DND-41 (cell line): ENCODE measurements at regions not wholly inside any gene's neighbourhood (a gene's known extent, or its start where the extent isn't known, plus 50 kb on each side); places are given as distances from the start of the nearest gene placed in this dataset.

Experiments
- ATAC-seq: fragments of 200-7000 bp; cut with Tn5 transposase; 3 replicates; pipeline ENCODE4 v1.9.1; 2021; ENCODE audit warnings: low read depth; ENCODE audit not compliant: insufficient read depth
- DNase-seq: peaks from one replicate; pipeline ENCODE4 v3.0.0-alpha.2; 2020
- H2AFZ ChIP-seq: 2 replicates; pipeline ENCODE4 v1.6.0; 2012; ENCODE audit warnings: low read depth, low read length
- H3K27ac ChIP-seq: 2 replicates; pipeline ENCODE4 v1.5.1; 2012; ENCODE audit warnings: low read length, inconsistent platforms
- H3K27me3 ChIP-seq: fragments of 200-600 bp; sonication (generic); 2 replicates; pipeline ENCODE4 v1.6.0; 2012; ENCODE audit warnings: low read length, mild to moderate bottlenecking, inconsistent platforms; ENCODE audit not compliant: insufficient read depth, poor library complexity
- H3K36me3 ChIP-seq: 2 replicates; pipeline ENCODE4 v1.5.1; 2012; ENCODE audit warnings: low read length, inconsistent platforms; ENCODE audit not compliant: insufficient read depth
- H3K4me1 ChIP-seq: 2 replicates; pipeline ENCODE4 v1.5.1; 2012; ENCODE audit warnings: mild to moderate bottlenecking, low read length; ENCODE audit not compliant: insufficient read depth
- H3K4me2 ChIP-seq: 2 replicates; pipeline ENCODE4 v1.6.0; 2012; ENCODE audit warnings: mild to moderate bottlenecking, moderate library complexity, low read length, inconsistent platforms; ENCODE audit not compliant: insufficient read depth
- H3K4me3 ChIP-seq, 2 experiments: fragments of 200-600 bp in 1 of 2; shearing (Covaris generic) in 1 of 2; 2 replicates each; pipeline ENCODE4 v1.5.1; 2012 to 2016; ENCODE audit warnings: inconsistent platforms in 2 of 2, low read length in 2 of 2, mild to moderate bottlenecking in 2 of 2, low read depth in 1 of 2, moderate library complexity in 1 of 2
- H3K79me2 ChIP-seq: 2 replicates; pipeline ENCODE4 v1.6.0; 2012; ENCODE audit warnings: low read length, inconsistent platforms; ENCODE audit not compliant: insufficient read depth
- H3K9ac ChIP-seq: 2 replicates; pipeline ENCODE4 v1.6.0; 2012; ENCODE audit warnings: low read depth, mild to moderate bottlenecking, inconsistent platforms, low read length, moderate library complexity
- H3K9me3 ChIP-seq: 2 replicates; pipeline ENCODE4 v1.5.1; 2012; ENCODE audit warnings: low read length, moderate library complexity, mild to moderate bottlenecking, inconsistent platforms; ENCODE audit not compliant: insufficient read depth, severe bottlenecking
- H4K20me1 ChIP-seq: 2 replicates; pipeline ENCODE4 v1.6.0; 2012; ENCODE audit warnings: low read length; ENCODE audit not compliant: insufficient read depth
- EZH2 ChIP-seq: IDR thresholded peaks from 3 replicates; pipeline ENCODE4 v1.6.1; 2012; ENCODE audit warnings: borderline replicate concordance, low read depth, mild to moderate bottlenecking, moderate library complexity, low read length, inconsistent platforms; ENCODE audit not compliant: severe bottlenecking
- TF ChIP-seq, protein P1 (sequence below): IDR thresholded peaks from 2 replicates; pipeline ENCODE4 v1.5.1; 2012; ENCODE audit warnings: borderline replicate concordance, low read length, moderate library complexity, mild to moderate bottlenecking; ENCODE audit not compliant: poor library complexity, severe bottlenecking; ENCODE audit errors: extremely low read depth

DNA sequence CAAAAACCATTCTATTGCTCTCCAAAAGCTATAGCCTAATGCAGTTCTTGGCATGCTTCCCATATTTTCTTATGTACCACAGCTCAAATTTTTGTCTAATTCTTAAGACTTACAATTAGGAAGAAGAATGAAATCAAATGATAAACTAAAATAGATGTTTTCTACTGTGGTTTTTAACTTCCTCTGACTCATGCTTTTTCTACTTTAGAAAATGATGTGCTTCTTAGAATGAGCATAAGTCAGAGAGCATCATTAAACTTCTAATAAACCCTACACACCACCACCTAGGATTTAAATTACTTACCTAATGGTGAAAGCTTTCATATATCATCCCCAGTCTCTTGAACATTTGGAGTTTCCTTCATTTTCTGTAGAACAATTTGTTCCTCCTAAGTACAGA is 217.0 kb upstream of the NDST3 start:
- H3K27me3 ChIP-seq = no peaks in the 10 kb centered on the region
- H3K36me3 ChIP-seq = no peaks in the 10 kb centered on the region
- no peak overlapping the region for H3K4me3 ChIP-seq
- peaks cover 24% of the 10 kb centered on the region for H3K4me1 ChIP-seq
- no peak overlapping the region for H2AFZ ChIP-seq
- H3K9ac ChIP-seq = no peak overlapping the region
- H3K4me2 ChIP-seq = peak overlapping the region; percentile 31; the same call in 1 of the 2 replicates
- ATAC-seq (peak; percentile 93), DNase-seq (no peak)
- H3K27ac ChIP-seq = 0 out of 2 replicates have a peak overlapping the region, but pooled peaks have one; percentile 14
- no peaks in the 10 kb centered on the region for H3K9me3 ChIP-seq
- H4K20me1 ChIP-seq = no peaks in the 10 kb centered on the region
- TF ChIP-seq EZH2 = no peak
- TF ChIP-seq, protein P1, sequence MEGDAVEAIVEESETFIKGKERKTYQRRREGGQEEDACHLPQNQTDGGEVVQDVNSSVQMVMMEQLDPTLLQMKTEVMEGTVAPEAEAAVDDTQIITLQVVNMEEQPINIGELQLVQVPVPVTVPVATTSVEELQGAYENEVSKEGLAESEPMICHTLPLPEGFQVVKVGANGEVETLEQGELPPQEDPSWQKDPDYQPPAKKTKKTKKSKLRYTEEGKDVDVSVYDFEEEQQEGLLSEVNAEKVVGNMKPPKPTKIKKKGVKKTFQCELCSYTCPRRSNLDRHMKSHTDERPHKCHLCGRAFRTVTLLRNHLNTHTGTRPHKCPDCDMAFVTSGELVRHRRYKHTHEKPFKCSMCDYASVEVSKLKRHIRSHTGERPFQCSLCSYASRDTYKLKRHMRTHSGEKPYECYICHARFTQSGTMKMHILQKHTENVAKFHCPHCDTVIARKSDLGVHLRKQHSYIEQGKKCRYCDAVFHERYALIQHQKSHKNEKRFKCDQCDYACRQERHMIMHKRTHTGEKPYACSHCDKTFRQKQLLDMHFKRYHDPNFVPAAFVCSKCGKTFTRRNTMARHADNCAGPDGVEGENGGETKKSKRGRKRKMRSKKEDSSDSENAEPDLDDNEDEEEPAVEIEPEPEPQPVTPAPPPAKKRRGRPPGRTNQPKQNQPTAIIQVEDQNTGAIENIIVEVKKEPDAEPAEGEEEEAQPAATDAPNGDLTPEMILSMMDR = no peak
- no peaks in the 10 kb centered on the region for H3K79me2 ChIP-seq

DNA sequence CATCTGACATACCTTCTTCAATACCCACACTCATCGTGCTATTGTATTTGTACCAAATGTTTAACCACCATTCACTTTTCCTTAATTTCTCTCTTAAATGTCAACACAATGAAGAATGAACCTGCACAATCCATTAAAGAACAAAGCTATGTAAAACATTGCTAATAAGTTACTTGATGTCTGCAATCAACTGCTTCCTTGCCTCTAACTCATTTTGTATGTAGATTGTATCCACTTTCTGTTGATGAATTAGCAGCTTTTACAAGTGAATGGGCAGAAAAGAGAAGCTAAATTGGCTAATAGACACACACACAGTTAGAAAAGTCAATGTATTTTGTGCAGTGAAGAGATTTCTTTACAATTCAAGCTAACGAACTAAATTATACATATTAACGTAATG is 212.5 kb upstream of the NDST3 start:
- H3K4me2 ChIP-seq = no peak overlapping the region
- no peak for TF ChIP-seq EZH2
- TF ChIP-seq, protein P1 = no peak

GRCh38 chr4:117823388-117823787 is 210.9 kb upstream of the NDST3 start:
- H2AFZ ChIP-seq = no peak overlapping the region
- no peak overlapping the region for H3K4me2 ChIP-seq
- H4K20me1 ChIP-seq = no peaks in the 10 kb centered on the region
- ATAC-seq (no peak), DNase-seq (no peak)
- H3K4me1 ChIP-seq = no peaks in the 10 kb centered on the region
- peaks cover 7% of the 10 kb centered on the region for H3K9me3 ChIP-seq
- H3K27ac ChIP-seq = no peak overlapping the region
- H3K36me3 ChIP-seq = no peaks in the 10 kb centered on the region
- H3K79me2 ChIP-seq = no peaks in the 10 kb centered on the region
- TF ChIP-seq, protein P1 = no peak
- TF ChIP-seq EZH2 = no peak
- H3K27me3 ChIP-seq = no peaks in the 10 kb centered on the region
- H3K9ac ChIP-seq = no peak overlapping the region
- no peak overlapping the region for H3K4me3 ChIP-seq

More for the DNA sequence above, 212.5 kb upstream of the NDST3 start:
- Histone ChIP-seq H2AFZ (0 out of 2 replicates have a peak overlapping the region, but pooled peaks have one; percentile 24), H3K9ac (no peak overlapping the region), H3K27ac (no peak overlapping the region), H4K20me1 (no peaks in the 10 kb centered on the region), H3K36me3 (no peaks in the 10 kb centered on the region), H3K79me2 (no peaks in the 10 kb centered on the region), H3K27me3 (no peaks in the 10 kb centered on the region), H3K9me3 (peaks cover 7% of the 10 kb centered on the region), H3K4me3 (no peak overlapping the region), H3K4me1 (peaks cover 14% of the 10 kb centered on the region)
- DNase-seq (no peak), ATAC-seq (no peak)

DNA sequence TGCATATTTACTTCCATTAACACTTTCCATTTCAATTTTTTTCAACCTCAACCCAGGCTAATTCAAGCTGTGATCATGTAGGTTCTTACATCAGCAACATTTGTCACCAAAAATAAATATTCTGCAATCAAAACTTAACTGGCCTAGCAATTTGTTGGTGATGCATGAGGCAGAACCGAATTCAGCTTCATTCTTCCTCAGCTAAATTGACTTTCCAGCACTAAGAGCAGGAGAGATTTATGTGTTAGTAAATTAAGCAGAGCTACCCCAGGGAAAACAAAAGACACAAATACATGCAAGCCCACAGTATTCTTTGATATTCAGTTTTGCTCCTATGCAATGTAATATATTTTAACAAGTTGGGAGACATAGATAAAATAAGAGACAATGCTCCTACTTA is 208.7 kb upstream of the NDST3 start:
- H2AFZ ChIP-seq = no peak overlapping the region
- no peaks in the 10 kb centered on the region for H3K4me1 ChIP-seq
- no peaks in the 10 kb centered on the region for H3K36me3 ChIP-seq
- ATAC-seq = no peak
- no peak overlapping the region for H3K27ac ChIP-seq
- no peak overlapping the region for H3K4me3 ChIP-seq
- no peaks in the 10 kb centered on the region for H3K79me2 ChIP-seq
- no peak for DNase-seq
- no peak for TF ChIP-seq EZH2
- TF ChIP-seq, protein P1 = no peak
- no peak overlapping the region for H3K4me2 ChIP-seq
- peaks cover 7% of the 10 kb centered on the region for H3K9me3 ChIP-seq
- no peak overlapping the region for H3K9ac ChIP-seq
- no peaks in the 10 kb centered on the region for H4K20me1 ChIP-seq
- H3K27me3 ChIP-seq = no peaks in the 10 kb centered on the region
